GM23338 (cell line): ENCODE measurements at regions not wholly inside any gene's neighbourhood (a gene's known extent, or its start where the extent isn't known, plus 50 kb on each side); places are given as distances from the start of the nearest gene placed in this dataset.

Source experiments
- ATAC-seq: fragments of 200-7000 bp; cut with Tn5 transposase; 3 replicates; pipeline ENCODE4 v1.9.1; 2020
- DNase-seq: peaks from one replicate; pipeline ENCODE4 v3.0.0-alpha.2; 2015; ENCODE audit warnings: low spot score
- H2AFZ ChIP-seq: fragments of 200-600 bp; sonication (generic); 2 replicates; pipeline ENCODE4 v1.8.0; 2016; ENCODE audit warnings: antibody characterized with exemption, mild to moderate bottlenecking, moderate library complexity
- H3F3A ChIP-seq: fragments of 200-600 bp; sonication (generic); replicated peaks from 2 replicates; pipeline ENCODE4 v1.8.0; 2017; ENCODE audit warnings: antibody characterized with exemption, mixed run types, low read depth
- H3K27ac ChIP-seq: fragments of 200-600 bp; sonication (generic); 2 replicates; pipeline ENCODE4 v1.6.1; 2016; ENCODE audit warnings: low read depth
- H3K27me3 ChIP-seq: fragments of 200-600 bp; sonication (generic); 2 replicates; pipeline ENCODE4 v1.8.0; 2016; ENCODE audit warnings: mild to moderate bottlenecking, mixed run types, moderate library complexity; ENCODE audit not compliant: insufficient read depth
- H3K36me3 ChIP-seq: fragments of 200-600 bp; sonication (generic); 2 replicates; pipeline ENCODE4 v1.8.0; 2016; ENCODE audit warnings: mild to moderate bottlenecking; ENCODE audit not compliant: insufficient read depth
- H3K4me1 ChIP-seq: fragments of 200-600 bp; sonication (generic); 2 replicates; pipeline ENCODE4 v1.8.0; 2016; ENCODE audit warnings: mild to moderate bottlenecking, moderate library complexity; ENCODE audit not compliant: insufficient read depth
- H3K4me2 ChIP-seq: fragments of 200-600 bp; sonication (generic); 2 replicates; pipeline ENCODE4 v1.7.1; 2017; ENCODE audit warnings: mixed run types
- H3K4me3 ChIP-seq: fragments of 200-600 bp; sonication (generic); 2 replicates; pipeline ENCODE4 v1.6.1; 2016; ENCODE audit warnings: mixed run types
- H3K79me2 ChIP-seq: fragments of 200-600 bp; sonication (generic); replicated peaks from 2 replicates; pipeline ENCODE4 v1.8.0; 2017; ENCODE audit warnings: mild to moderate bottlenecking; ENCODE audit not compliant: insufficient read depth
- H3K9me2 ChIP-seq: fragments of 200-600 bp; sonication (generic); 2 replicates; pipeline ENCODE4 v1.8.0; 2017; ENCODE audit not compliant: insufficient read depth
- H4K20me1 ChIP-seq: fragments of 200-600 bp; sonication (generic); replicated peaks from 2 replicates; pipeline ENCODE4 v1.8.0; 2017; ENCODE audit warnings: mild to moderate bottlenecking; ENCODE audit not compliant: insufficient read depth
- H3K27ac Mint-ChIP-seq: 2 replicates; pipeline ENCODE4 v1.8.0; 2020; ENCODE audit warnings: inconsistent platforms, mild to moderate bottlenecking, moderate library complexity, mixed read lengths
- H3K27me3 Mint-ChIP-seq: 3 replicates; pipeline ENCODE4 v1.8.0; 2022; ENCODE audit warnings: low read depth, mild to moderate bottlenecking, moderate library complexity, mixed read lengths, inconsistent platforms; ENCODE audit not compliant: insufficient read depth, poor library complexity
- H3K36me3 Mint-ChIP-seq: 3 replicates; pipeline ENCODE4 v1.8.0; 2021; ENCODE audit warnings: low read depth, mild to moderate bottlenecking, inconsistent platforms, moderate library complexity, mixed read lengths
- H3K4me1 Mint-ChIP-seq: 3 replicates; pipeline ENCODE4 v1.8.0; 2020; ENCODE audit warnings: mild to moderate bottlenecking, inconsistent platforms, mixed read lengths
- H3K4me3 Mint-ChIP-seq: 3 replicates; pipeline ENCODE4 v1.8.0; 2021; ENCODE audit warnings: moderate library complexity, mild to moderate bottlenecking, inconsistent platforms, mixed read lengths
- H3K9me3 Mint-ChIP-seq: 3 replicates; pipeline ENCODE4 v1.8.0; 2020; ENCODE audit warnings: moderate library complexity, mild to moderate bottlenecking, inconsistent platforms, mixed read lengths
- CREB1 ChIP-seq: fragments of 250-450 bp; sonication (Bioruptor Pico); IDR thresholded peaks from 2 replicates; pipeline ENCODE4 v1.5.0; 2020; ENCODE audit warnings: low read depth, mild to moderate bottlenecking, moderate library complexity
- EZH2 ChIP-seq: fragments of 200-600 bp; sonication (generic); IDR thresholded peaks from one replicate; pipeline ENCODE4 v1.8.0; 2017; ENCODE audit warnings: antibody characterized with exemption, mild to moderate bottlenecking, low read depth; ENCODE audit not compliant: unreplicated experiment
- EZH2phosphoT487 ChIP-seq: fragments of 200-600 bp; sonication (generic); IDR thresholded peaks from one replicate; pipeline ENCODE4 v1.8.1; 2018; ENCODE audit warnings: antibody characterized with exemption; ENCODE audit not compliant: unreplicated experiment
- JUNB ChIP-seq: IDR thresholded peaks from one replicate; pipeline ENCODE4 v1.6.1; 2016; ENCODE audit warnings: antibody characterized with exemption; ENCODE audit not compliant: unreplicated experiment
- NANOG ChIP-seq: IDR thresholded peaks from 2 replicates; pipeline ENCODE4 v1.6.1; 2016; ENCODE audit warnings: antibody characterized with exemption, borderline replicate concordance
- POLR2AphosphoS5 ChIP-seq: IDR thresholded peaks from 2 replicates; pipeline ENCODE4 v1.6.1; 2016; ENCODE audit warnings: antibody characterized with exemption, low read depth
- STAT1 ChIP-seq: IDR thresholded peaks from one replicate; pipeline ENCODE4 v1.6.1; 2016; ENCODE audit warnings: antibody characterized with exemption; ENCODE audit not compliant: unreplicated experiment
- ZNF114 ChIP-seq: fragments of 250-450 bp; sonication (Bioruptor Pico); IDR thresholded peaks from 2 replicates; pipeline ENCODE4 v1.5.0; 2020; ENCODE audit warnings: mild to moderate bottlenecking, moderate library complexity
- ZNF331 ChIP-seq: fragments of 250-450 bp; sonication (Bioruptor Pico); IDR thresholded peaks from 2 replicates; pipeline ENCODE4 v1.5.0; 2020; ENCODE audit warnings: low read depth, mild to moderate bottlenecking, moderate library complexity
- TF ChIP-seq, protein P1 (sequence below), 2 experiments: fragments of 200-600 bp in 1 of 2; sonication (generic) in 1 of 2; conservative IDR thresholded peaks; 2 replicates each; pipeline versions ENCODE4 v1.5.1 to v1.6.1; 2016 to 2017; ENCODE audit warnings: antibody characterized with exemption in 2 of 2, low read depth in 2 of 2, mild to moderate bottlenecking in 2 of 2, moderate library complexity in 1 of 2
- TF ChIP-seq, protein P2 (sequence below): IDR thresholded peaks from 2 replicates; pipeline ENCODE4 v1.6.1; 2016; ENCODE audit warnings: antibody characterized with exemption
- TF ChIP-seq, protein P3 (sequence below): fragments of 250-450 bp; sonication (Bioruptor Pico); IDR thresholded peaks from 2 replicates; pipeline ENCODE4 v1.5.0; 2020; ENCODE audit warnings: mild to moderate bottlenecking, moderate library complexity
- TF ChIP-seq, protein P4 (sequence below): IDR thresholded peaks from one replicate; pipeline ENCODE4 v1.6.1; 2018; ENCODE audit warnings: antibody characterized with exemption; ENCODE audit not compliant: unreplicated experiment

DNA sequence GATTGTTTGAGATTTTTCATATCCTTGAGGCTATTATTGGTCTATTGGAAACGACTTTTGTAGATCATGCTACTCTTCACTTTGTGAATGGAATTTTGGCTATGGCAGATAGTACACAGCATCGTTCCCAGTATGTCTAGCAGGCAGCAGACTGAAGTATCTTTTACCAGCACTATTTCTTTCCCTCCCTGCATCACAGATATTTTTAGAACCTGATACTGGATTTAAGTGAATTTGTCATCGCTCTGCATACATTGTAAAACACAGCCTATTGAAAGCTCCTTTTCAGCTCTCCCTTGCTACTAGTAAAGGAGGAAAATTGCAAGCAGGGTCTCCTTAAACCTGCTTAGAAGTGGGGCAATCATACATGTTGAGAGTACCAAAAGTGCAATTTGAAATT is 133.6 kb downstream of the LUZP4 start:
- Histone ChIP-seq H3F3A (no peaks in the 10 kb centered on the region), H3K27me3 (no peaks in the 10 kb centered on the region), H3K4me3 (no peak overlapping the region), H4K20me1 (no peaks in the 10 kb centered on the region), H3K4me2 (no peak overlapping the region), H3K27ac (no peak overlapping the region), H3K9me2 (no peaks in the 10 kb centered on the region), H3K36me3 (no peaks in the 10 kb centered on the region), H3K4me1 (no peaks in the 10 kb centered on the region), H3K79me2 (no peaks in the 10 kb centered on the region), H2AFZ (no peak overlapping the region)
- Mint-ChIP-seq H3K4me3 (no peak overlapping the region), H3K9me3 (peaks cover 3% of the 10 kb centered on the region), H3K27ac (no peak overlapping the region), H3K36me3 (no peaks in the 10 kb centered on the region), H3K27me3 (peaks cover under 1% of the 10 kb centered on the region), H3K4me1 (no peaks in the 10 kb centered on the region; the same call in 2 of the 3 replicates)
- DNase-seq: no peak
- TF ChIP-seq, protein P1, sequence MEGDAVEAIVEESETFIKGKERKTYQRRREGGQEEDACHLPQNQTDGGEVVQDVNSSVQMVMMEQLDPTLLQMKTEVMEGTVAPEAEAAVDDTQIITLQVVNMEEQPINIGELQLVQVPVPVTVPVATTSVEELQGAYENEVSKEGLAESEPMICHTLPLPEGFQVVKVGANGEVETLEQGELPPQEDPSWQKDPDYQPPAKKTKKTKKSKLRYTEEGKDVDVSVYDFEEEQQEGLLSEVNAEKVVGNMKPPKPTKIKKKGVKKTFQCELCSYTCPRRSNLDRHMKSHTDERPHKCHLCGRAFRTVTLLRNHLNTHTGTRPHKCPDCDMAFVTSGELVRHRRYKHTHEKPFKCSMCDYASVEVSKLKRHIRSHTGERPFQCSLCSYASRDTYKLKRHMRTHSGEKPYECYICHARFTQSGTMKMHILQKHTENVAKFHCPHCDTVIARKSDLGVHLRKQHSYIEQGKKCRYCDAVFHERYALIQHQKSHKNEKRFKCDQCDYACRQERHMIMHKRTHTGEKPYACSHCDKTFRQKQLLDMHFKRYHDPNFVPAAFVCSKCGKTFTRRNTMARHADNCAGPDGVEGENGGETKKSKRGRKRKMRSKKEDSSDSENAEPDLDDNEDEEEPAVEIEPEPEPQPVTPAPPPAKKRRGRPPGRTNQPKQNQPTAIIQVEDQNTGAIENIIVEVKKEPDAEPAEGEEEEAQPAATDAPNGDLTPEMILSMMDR (conservative IDR thresholded peaks at IDR 0.05; ENCODE audit: low read depth in 2 of 2): no peak
- TF ChIP-seq JUNB (no peak), ZNF114 (CRISPR knock-in tag) (no peak), ZNF331 (no peak), CREB1 (CRISPR knock-in tag) (no peak), NANOG (no peak), EZH2 (no peak), EZH2phosphoT487 (no peak), STAT1 (no peak), POLR2AphosphoS5 (no peak)
- TF ChIP-seq, protein P2, sequence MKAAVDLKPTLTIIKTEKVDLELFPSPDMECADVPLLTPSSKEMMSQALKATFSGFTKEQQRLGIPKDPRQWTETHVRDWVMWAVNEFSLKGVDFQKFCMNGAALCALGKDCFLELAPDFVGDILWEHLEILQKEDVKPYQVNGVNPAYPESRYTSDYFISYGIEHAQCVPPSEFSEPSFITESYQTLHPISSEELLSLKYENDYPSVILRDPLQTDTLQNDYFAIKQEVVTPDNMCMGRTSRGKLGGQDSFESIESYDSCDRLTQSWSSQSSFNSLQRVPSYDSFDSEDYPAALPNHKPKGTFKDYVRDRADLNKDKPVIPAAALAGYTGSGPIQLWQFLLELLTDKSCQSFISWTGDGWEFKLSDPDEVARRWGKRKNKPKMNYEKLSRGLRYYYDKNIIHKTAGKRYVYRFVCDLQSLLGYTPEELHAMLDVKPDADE: no peak
- TF ChIP-seq, protein P3, sequence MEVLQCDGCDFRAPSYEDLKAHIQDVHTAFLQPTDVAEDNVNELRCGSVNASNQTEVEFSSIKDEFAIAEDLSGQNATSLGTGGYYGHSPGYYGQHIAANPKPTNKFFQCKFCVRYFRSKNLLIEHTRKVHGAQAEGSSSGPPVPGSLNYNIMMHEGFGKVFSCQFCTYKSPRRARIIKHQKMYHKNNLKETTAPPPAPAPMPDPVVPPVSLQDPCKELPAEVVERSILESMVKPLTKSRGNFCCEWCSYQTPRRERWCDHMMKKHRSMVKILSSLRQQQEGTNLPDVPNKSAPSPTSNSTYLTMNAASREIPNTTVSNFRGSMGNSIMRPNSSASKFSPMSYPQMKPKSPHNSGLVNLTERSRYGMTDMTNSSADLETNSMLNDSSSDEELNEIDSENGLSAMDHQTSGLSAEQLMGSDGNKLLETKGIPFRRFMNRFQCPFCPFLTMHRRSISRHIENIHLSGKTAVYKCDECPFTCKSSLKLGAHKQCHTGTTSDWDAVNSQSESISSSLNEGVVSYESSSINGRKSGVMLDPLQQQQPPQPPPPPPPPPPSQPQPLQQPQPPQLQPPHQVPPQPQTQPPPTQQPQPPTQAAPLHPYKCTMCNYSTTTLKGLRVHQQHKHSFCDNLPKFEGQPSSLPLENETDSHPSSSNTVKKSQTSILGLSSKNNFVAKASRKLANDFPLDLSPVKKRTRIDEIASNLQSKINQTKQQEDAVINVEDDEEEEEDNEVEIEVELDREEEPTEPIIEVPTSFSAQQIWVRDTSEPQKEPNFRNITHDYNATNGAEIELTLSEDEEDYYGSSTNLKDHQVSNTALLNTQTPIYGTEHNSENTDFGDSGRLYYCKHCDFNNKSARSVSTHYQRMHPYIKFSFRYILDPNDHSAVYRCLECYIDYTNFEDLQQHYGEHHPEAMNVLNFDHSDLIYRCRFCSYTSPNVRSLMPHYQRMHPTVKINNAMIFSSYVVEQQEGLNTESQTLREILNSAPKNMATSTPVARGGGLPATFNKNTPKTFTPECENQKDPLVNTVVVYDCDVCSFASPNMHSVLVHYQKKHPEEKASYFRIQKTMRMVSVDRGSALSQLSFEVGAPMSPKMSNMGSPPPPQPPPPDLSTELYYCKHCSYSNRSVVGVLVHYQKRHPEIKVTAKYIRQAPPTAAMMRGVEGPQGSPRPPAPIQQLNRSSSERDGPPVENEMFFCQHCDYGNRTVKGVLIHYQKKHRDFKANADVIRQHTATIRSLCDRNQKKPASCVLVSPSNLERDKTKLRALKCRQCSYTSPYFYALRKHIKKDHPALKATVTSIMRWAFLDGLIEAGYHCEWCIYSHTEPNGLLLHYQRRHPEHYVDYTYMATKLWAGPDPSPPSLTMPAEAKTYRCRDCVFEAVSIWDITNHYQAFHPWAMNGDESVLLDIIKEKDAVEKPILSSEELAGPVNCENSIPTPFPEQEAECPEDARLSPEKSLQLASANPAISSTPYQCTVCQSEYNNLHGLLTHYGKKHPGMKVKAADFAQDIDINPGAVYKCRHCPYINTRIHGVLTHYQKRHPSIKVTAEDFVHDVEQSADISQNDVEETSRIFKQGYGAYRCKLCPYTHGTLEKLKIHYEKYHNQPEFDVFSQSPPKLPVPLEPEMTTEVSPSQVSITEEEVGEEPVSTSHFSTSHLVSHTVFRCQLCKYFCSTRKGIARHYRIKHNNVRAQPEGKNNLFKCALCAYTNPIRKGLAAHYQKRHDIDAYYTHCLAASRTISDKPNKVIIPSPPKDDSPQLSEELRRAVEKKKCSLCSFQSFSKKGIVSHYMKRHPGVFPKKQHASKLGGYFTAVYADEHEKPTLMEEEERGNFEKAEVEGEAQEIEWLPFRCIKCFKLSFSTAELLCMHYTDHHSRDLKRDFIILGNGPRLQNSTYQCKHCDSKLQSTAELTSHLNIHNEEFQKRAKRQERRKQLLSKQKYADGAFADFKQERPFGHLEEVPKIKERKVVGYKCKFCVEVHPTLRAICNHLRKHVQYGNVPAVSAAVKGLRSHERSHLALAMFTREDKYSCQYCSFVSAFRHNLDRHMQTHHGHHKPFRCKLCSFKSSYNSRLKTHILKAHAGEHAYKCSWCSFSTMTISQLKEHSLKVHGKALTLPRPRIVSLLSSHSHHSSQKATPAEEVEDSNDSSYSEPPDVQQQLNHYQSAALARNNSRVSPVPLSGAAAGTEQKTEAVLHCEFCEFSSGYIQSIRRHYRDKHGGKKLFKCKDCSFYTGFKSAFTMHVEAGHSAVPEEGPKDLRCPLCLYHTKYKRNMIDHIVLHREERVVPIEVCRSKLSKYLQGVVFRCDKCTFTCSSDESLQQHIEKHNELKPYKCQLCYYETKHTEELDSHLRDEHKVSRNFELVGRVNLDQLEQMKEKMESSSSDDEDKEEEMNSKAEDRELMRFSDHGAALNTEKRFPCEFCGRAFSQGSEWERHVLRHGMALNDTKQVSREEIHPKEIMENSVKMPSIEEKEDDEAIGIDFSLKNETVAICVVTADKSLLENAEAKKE: no peak
- TF ChIP-seq, protein P4, sequence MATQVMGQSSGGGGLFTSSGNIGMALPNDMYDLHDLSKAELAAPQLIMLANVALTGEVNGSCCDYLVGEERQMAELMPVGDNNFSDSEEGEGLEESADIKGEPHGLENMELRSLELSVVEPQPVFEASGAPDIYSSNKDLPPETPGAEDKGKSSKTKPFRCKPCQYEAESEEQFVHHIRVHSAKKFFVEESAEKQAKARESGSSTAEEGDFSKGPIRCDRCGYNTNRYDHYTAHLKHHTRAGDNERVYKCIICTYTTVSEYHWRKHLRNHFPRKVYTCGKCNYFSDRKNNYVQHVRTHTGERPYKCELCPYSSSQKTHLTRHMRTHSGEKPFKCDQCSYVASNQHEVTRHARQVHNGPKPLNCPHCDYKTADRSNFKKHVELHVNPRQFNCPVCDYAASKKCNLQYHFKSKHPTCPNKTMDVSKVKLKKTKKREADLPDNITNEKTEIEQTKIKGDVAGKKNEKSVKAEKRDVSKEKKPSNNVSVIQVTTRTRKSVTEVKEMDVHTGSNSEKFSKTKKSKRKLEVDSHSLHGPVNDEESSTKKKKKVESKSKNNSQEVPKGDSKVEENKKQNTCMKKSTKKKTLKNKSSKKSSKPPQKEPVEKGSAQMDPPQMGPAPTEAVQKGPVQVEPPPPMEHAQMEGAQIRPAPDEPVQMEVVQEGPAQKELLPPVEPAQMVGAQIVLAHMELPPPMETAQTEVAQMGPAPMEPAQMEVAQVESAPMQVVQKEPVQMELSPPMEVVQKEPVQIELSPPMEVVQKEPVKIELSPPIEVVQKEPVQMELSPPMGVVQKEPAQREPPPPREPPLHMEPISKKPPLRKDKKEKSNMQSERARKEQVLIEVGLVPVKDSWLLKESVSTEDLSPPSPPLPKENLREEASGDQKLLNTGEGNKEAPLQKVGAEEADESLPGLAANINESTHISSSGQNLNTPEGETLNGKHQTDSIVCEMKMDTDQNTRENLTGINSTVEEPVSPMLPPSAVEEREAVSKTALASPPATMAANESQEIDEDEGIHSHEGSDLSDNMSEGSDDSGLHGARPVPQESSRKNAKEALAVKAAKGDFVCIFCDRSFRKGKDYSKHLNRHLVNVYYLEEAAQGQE: no peak
- no peak for ATAC-seq
